Kidney tubule cell (primary cell): ENCODE measurements at regions not wholly inside any gene's neighbourhood (a gene's known extent, or its start where the extent isn't known, plus 50 kb on each side); places are given as distances from the start of the nearest gene placed in this dataset.

Source experiments
- DNase-seq: peaks from one replicate; pipeline ENCODE4 v3.0.0-alpha.2; 2018; ENCODE audit warnings: low spot score

- peak; percentile 60 for DNase-seq
Measured at GRCh38 chr18:67733088-67733487, 216.6 kb upstream of the DSEL start.

GRCh38 chr18:67731851-67732250 lies 215.3 kb upstream of the DSEL start:
- DNase-seq: peak; percentile 18

GRCh38 chr18:67730886-67731285 lies 214.4 kb upstream of the DSEL start:
- DNase-seq: peak; percentile 87

GRCh38 chr18:67728364-67728763 lies 211.8 kb upstream of the DSEL start:
- DNase-seq: no peak

- DNase-seq: no peak
Measured at GRCh38 chr18:67726882-67727281, 210.4 kb upstream of the DSEL start.

GRCh38 chr18:67717800-67718199 lies 201.3 kb upstream of the DSEL start:
- no peak for DNase-seq

- no peak for DNase-seq
Measured at GRCh38 chr18:67715567-67715966, 199.0 kb upstream of the DSEL start.

GRCh38 chr18:67710639-67711038 lies 194.1 kb upstream of the DSEL start:
- peak; percentile 24 for DNase-seq

GRCh38 chr18:67705748-67706147 lies 189.2 kb upstream of the DSEL start:
- DNase-seq: no peak

- DNase-seq: no peak
Measured at GRCh38 chr18:67695684-67696083, 179.2 kb upstream of the DSEL start.

GRCh38 chr18:67694787-67695186 lies 178.3 kb upstream of the DSEL start:
- no peak for DNase-seq

- no peak for DNase-seq
Measured at GRCh38 chr18:67692811-67693210, 176.3 kb upstream of the DSEL start.

- DNase-seq: no peak
Measured at GRCh38 chr18:67682516-67682915, 166.0 kb upstream of the DSEL start.

- no peak for DNase-seq
Measured at GRCh38 chr18:67677489-67677888, 161.0 kb upstream of the DSEL start.

- no peak for DNase-seq
Measured at GRCh38 chr18:67672716-67673115, 156.2 kb upstream of the DSEL start.

- DNase-seq: no peak
Measured at GRCh38 chr18:67672155-67672554, 155.6 kb upstream of the DSEL start.

- no peak for DNase-seq
Measured at GRCh38 chr18:67670024-67670543, 153.6 kb upstream of the DSEL start.

- DNase-seq: peak; percentile 63
Measured at GRCh38 chr18:67665266-67665665, 148.7 kb upstream of the DSEL start.

GRCh38 chr18:67662996-67663395 lies 146.5 kb upstream of the DSEL start:
- DNase-seq: no peak

- DNase-seq: no peak
Measured at GRCh38 chr18:67661555-67661954, 145.0 kb upstream of the DSEL start.

- no peak for DNase-seq
Measured at GRCh38 chr18:67654101-67654500, 137.6 kb upstream of the DSEL start.

GRCh38 chr18:67652288-67652687 lies 135.8 kb upstream of the DSEL start:
- DNase-seq: no peak

- no peak for DNase-seq
Measured at GRCh38 chr18:67651438-67651837, 134.9 kb upstream of the DSEL start.

GRCh38 chr18:67650686-67651385 lies 134.3 kb upstream of the DSEL start:
- no peak for DNase-seq
